Loucy (cell line): ENCODE measurements at regions not wholly inside any gene's neighbourhood (a gene's known extent, or its start where the extent isn't known, plus 50 kb on each side); places are given as distances from the start of the nearest gene placed in this dataset.

Experiments used
- H2AFZ ChIP-seq: fragments of 200-600 bp; sonication (generic); 2 replicates; pipeline ENCODE4 v1.6.0; 2016; ENCODE audit warnings: antibody characterized with exemption, mild to moderate bottlenecking, low read length, moderate library complexity
- H3F3A ChIP-seq: fragments of 200-600 bp; 2 replicates; pipeline ENCODE4 v1.6.0; 2016; ENCODE audit warnings: antibody characterized with exemption, low read depth, mild to moderate bottlenecking
- H3K27me3 ChIP-seq: fragments of 200-600 bp; sonication (generic); 2 replicates; pipeline ENCODE4 v1.6.1; 2014; ENCODE audit warnings: low read length, mild to moderate bottlenecking; ENCODE audit not compliant: insufficient read depth, poor library complexity, severe bottlenecking
- H3K36me3 ChIP-seq: fragments of 200-600 bp; sonication (generic); 2 replicates; pipeline ENCODE4 v1.6.1; 2016; ENCODE audit warnings: low read length; ENCODE audit not compliant: insufficient read depth
- H3K4me1 ChIP-seq: fragments of 200-600 bp; sonication (generic); 2 replicates; pipeline ENCODE4 v1.5.1; 2014; ENCODE audit warnings: low read length, mild to moderate bottlenecking; ENCODE audit not compliant: insufficient read depth, poor library complexity, severe bottlenecking
- H3K4me2 ChIP-seq: fragments of 200-600 bp; sonication (generic); 2 replicates; pipeline ENCODE4 v1.6.0; 2014; ENCODE audit warnings: antibody characterized with exemption, low read length, low read depth, mild to moderate bottlenecking; ENCODE audit not compliant: poor library complexity, severe bottlenecking
- H3K4me3 ChIP-seq: fragments of 200-600 bp; sonication (generic); 2 replicates; pipeline ENCODE4 v1.5.1; 2014; ENCODE audit warnings: low read length, mild to moderate bottlenecking, mixed read lengths; ENCODE audit not compliant: poor library complexity, severe bottlenecking
- H3K79me2 ChIP-seq: fragments of 200-600 bp; sonication (generic); 2 replicates; pipeline ENCODE4 v1.6.1; 2014; ENCODE audit warnings: low read length; ENCODE audit not compliant: insufficient read depth
- H3K9ac ChIP-seq: fragments of 200-600 bp; sonication (generic); 2 replicates; pipeline ENCODE4 v1.6.0; 2014; ENCODE audit warnings: mild to moderate bottlenecking, low read depth, low read length, moderate library complexity; ENCODE audit not compliant: poor library complexity, severe bottlenecking
- H3K9me2 ChIP-seq: fragments of 200-600 bp; sonication (generic); replicated peaks from 2 replicates; pipeline ENCODE4 v1.6.1; 2016; ENCODE audit warnings: low read depth, low read length, mixed read lengths
- H3K9me3 ChIP-seq: fragments of 200-600 bp; sonication (generic); 2 replicates; pipeline ENCODE4 v1.6.1; 2014; ENCODE audit warnings: mild to moderate bottlenecking, antibody characterized with exemption, low read length, low read depth; ENCODE audit not compliant: insufficient read depth
- H4K20me1 ChIP-seq: fragments of 200-600 bp; sonication (generic); 2 replicates; pipeline ENCODE4 v1.6.0; 2014; ENCODE audit warnings: antibody characterized with exemption, low read length, mild to moderate bottlenecking; ENCODE audit not compliant: insufficient read depth, poor library complexity, severe bottlenecking
- CTCF ChIP-seq: fragments of 200-600 bp; sonication (generic); conservative IDR thresholded peaks from 2 replicates; pipeline ENCODE4 v1.5.1; 2014; ENCODE audit warnings: mild to moderate bottlenecking, antibody characterized with exemption, low read length
- EZH2phosphoT487 ChIP-seq: fragments of 200-600 bp; IDR thresholded peaks from 2 replicates; pipeline ENCODE4 v1.6.1; 2018; ENCODE audit warnings: antibody characterized with exemption, mild to moderate bottlenecking, moderate library complexity, borderline replicate concordance

GRCh38 chr3:64856106-64856505 lies 168.3 kb upstream of the ADAMTS9 start:
- H3K27me3 ChIP-seq: no peaks in the 10 kb centered on the region
- H4K20me1 ChIP-seq: no peaks in the 10 kb centered on the region
- no peaks in the 10 kb centered on the region for H3K79me2 ChIP-seq
- H3K4me1 ChIP-seq: peaks cover 15% of the 10 kb centered on the region
- H2AFZ ChIP-seq: no peak overlapping the region
- no peak overlapping the region for H3K9ac ChIP-seq
- TF ChIP-seq CTCF (no peak), EZH2phosphoT487 (no peak)
- no peaks in the 10 kb centered on the region for H3K9me2 ChIP-seq
- H3K36me3 ChIP-seq: no peaks in the 10 kb centered on the region
- no peak overlapping the region for H3K4me3 ChIP-seq
- no peaks in the 10 kb centered on the region for H3K9me3 ChIP-seq
- H3K4me2 ChIP-seq: no peak overlapping the region
- H3F3A ChIP-seq: no peaks in the 10 kb centered on the region

GRCh38 chr3:64853456-64853855 lies 165.7 kb upstream of the ADAMTS9 start:
- H3K9me3 ChIP-seq: no peaks in the 10 kb centered on the region
- no peak overlapping the region for H3K9ac ChIP-seq
- H3K4me1 ChIP-seq: no peaks in the 10 kb centered on the region
- no peak overlapping the region for H2AFZ ChIP-seq
- H3K4me3 ChIP-seq: no peak overlapping the region
- no peaks in the 10 kb centered on the region for H3F3A ChIP-seq
- no peaks in the 10 kb centered on the region for H3K79me2 ChIP-seq
- no peak for TF ChIP-seq EZH2phosphoT487
- no peak for TF ChIP-seq CTCF
- no peak overlapping the region for H3K4me2 ChIP-seq
- no peaks in the 10 kb centered on the region for H3K36me3 ChIP-seq
- H3K9me2 ChIP-seq: no peaks in the 10 kb centered on the region
- H4K20me1 ChIP-seq: no peaks in the 10 kb centered on the region
- H3K27me3 ChIP-seq: no peaks in the 10 kb centered on the region

GRCh38 chr3:64852738-64853137 lies 164.9 kb upstream of the ADAMTS9 start:
- no peak overlapping the region for H2AFZ ChIP-seq
- no peaks in the 10 kb centered on the region for H3K9me3 ChIP-seq
- no peaks in the 10 kb centered on the region for H4K20me1 ChIP-seq
- no peak for TF ChIP-seq EZH2phosphoT487
- TF ChIP-seq CTCF: no peak
- H3K27me3 ChIP-seq: no peaks in the 10 kb centered on the region
- no peaks in the 10 kb centered on the region for H3K36me3 ChIP-seq
- no peak overlapping the region for H3K4me2 ChIP-seq
- H3F3A ChIP-seq: no peaks in the 10 kb centered on the region
- no peak overlapping the region for H3K4me3 ChIP-seq
- no peaks in the 10 kb centered on the region for H3K4me1 ChIP-seq
- no peak overlapping the region for H3K9ac ChIP-seq
- H3K9me2 ChIP-seq: no peaks in the 10 kb centered on the region
- H3K79me2 ChIP-seq: no peaks in the 10 kb centered on the region
